PC-3 (cell line): ENCODE measurements at regions not wholly inside any gene's neighbourhood (a gene's known extent, or its start where the extent isn't known, plus 50 kb on each side); places are given as distances from the start of the nearest gene placed in this dataset.

Experiments used
- CTCF ChIP-seq: fragments of 300-600 bp; sonication (generic); conservative IDR thresholded peaks from 2 replicates; pipeline ENCODE4 v1.5.1; 2017; ENCODE audit warnings: antibody characterized with exemption, low read depth, mild to moderate bottlenecking, low read length
- EZH2 ChIP-seq: fragments of 300-600 bp; sonication (generic); IDR thresholded peaks from one replicate; pipeline ENCODE4 v1.6.1; 2017; ENCODE audit warnings: antibody characterized with exemption, mild to moderate bottlenecking, low read length; ENCODE audit not compliant: unreplicated experiment

- TF ChIP-seq CTCF (no peak), EZH2 (no peak)
These were observed 707.1 kb upstream of the SLIT2 start for GRCh38 chr4:19544446-19545125.
